SK-N-SH (cell line): ENCODE measurements at regions not wholly inside any gene's neighbourhood (a gene's known extent, or its start where the extent isn't known, plus 50 kb on each side); places are given as distances from the start of the nearest gene placed in this dataset.

ENCODE experiments used
- CHD2 ChIP-seq: fragments of 150-350 bp; IDR thresholded peaks from 2 replicates; pipeline ENCODE4 v1.6.1; 2018; ENCODE audit warnings: low read length; ENCODE audit not compliant: partially characterized antibody
- CTCF ChIP-seq: fragments of 200-600 bp; sonication (generic); IDR thresholded peaks from 2 replicates; pipeline ENCODE4 v1.6.1; 2017; ENCODE audit warnings: antibody characterized with exemption, mild to moderate bottlenecking, moderate library complexity
- EP300 ChIP-seq, 2 experiments: IDR thresholded peaks; 2 replicates each; pipeline versions ENCODE4 v1.4.0 to v1.6.1; 2012; ENCODE audit warnings: borderline replicate concordance in 1 of 2, low read depth in 1 of 2, low read length in 1 of 2
- FOXM1 ChIP-seq: IDR thresholded peaks from 2 replicates; pipeline ENCODE4 v1.4.0; 2012; ENCODE audit warnings: low read depth, mild to moderate bottlenecking
- NFIC ChIP-seq: IDR thresholded peaks from 2 replicates; pipeline ENCODE4 v1.4.0; 2012; ENCODE audit warnings: borderline replicate concordance
- NRF1 ChIP-seq: IDR thresholded peaks from 2 replicates; pipeline ENCODE4 v1.6.1; 2012; ENCODE audit warnings: low read depth, mild to moderate bottlenecking, low read length
- RXRA ChIP-seq: IDR thresholded peaks from 2 replicates; pipeline ENCODE4 v1.4.0; 2012; ENCODE audit warnings: low read depth, mild to moderate bottlenecking, borderline replicate concordance
- SIN3A ChIP-seq: IDR thresholded peaks from 2 replicates; pipeline ENCODE4 v1.6.1; 2012; ENCODE audit warnings: low read depth, mild to moderate bottlenecking, low read length, moderate library complexity, borderline replicate concordance
- TF ChIP-seq, protein P1 (sequence below): fragments of 150-350 bp; IDR thresholded peaks from 2 replicates; pipeline ENCODE4 v1.6.1; 2016; ENCODE audit warnings: mild to moderate bottlenecking, low read depth, low read length
- TF ChIP-seq, protein P2 (sequence below): fragments of 150-350 bp; IDR thresholded peaks from 2 replicates; pipeline ENCODE4 v1.6.1; 2017; ENCODE audit warnings: antibody characterized with exemption, low read length, low read depth, borderline replicate concordance

- TF ChIP-seq SIN3A (no peak), FOXM1 (no peak), CTCF (no peak), CHD2 (no peak), NFIC (no peak), RXRA (no peak), EP300 (IDR thresholded peaks at IDR 0.05; ENCODE audit: borderline replicate concordance in 1 of 2, low read depth in 1 of 2, low read length in 1 of 2) (no peak), NRF1 (no peak)
- TF ChIP-seq, protein P1, sequence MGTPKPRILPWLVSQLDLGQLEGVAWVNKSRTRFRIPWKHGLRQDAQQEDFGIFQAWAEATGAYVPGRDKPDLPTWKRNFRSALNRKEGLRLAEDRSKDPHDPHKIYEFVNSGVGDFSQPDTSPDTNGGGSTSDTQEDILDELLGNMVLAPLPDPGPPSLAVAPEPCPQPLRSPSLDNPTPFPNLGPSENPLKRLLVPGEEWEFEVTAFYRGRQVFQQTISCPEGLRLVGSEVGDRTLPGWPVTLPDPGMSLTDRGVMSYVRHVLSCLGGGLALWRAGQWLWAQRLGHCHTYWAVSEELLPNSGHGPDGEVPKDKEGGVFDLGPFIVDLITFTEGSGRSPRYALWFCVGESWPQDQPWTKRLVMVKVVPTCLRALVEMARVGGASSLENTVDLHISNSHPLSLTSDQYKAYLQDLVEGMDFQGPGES: no peak
- TF ChIP-seq, protein P2, sequence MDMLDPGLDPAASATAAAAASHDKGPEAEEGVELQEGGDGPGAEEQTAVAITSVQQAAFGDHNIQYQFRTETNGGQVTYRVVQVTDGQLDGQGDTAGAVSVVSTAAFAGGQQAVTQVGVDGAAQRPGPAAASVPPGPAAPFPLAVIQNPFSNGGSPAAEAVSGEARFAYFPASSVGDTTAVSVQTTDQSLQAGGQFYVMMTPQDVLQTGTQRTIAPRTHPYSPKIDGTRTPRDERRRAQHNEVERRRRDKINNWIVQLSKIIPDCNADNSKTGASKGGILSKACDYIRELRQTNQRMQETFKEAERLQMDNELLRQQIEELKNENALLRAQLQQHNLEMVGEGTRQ: no peak
Observed at GRCh38 chr20:40630713-40631112, 58.3 kb downstream of the MAFB start.
